ENCODE measurements at regions not wholly inside any gene's neighbourhood (a gene's known extent, or its start where the extent isn't known, plus 50 kb on each side); places are given as distances from the start of the nearest gene placed in this dataset.

- DNase-seq (ENCODE audit: low spot score) = no peak
- Histone ChIP-seq H3K4me3 (no peak overlapping the region), H3K27ac (ENCODE audit: low read depth) (no peak overlapping the region), H2AFZ (no peak overlapping the region), H3K9me2 (ENCODE audit: insufficient read depth) (peaks cover 7% of the 10 kb centered on the region; the same call in 1 of the 2 replicates), H3K4me1 (ENCODE audit: insufficient read depth) (no peaks in the 10 kb centered on the region), H3K36me3 (ENCODE audit: insufficient read depth) (no peaks in the 10 kb centered on the region), H3K4me2 (no peak overlapping the region), H3K27me3 (ENCODE audit: insufficient read depth) (no peaks in the 10 kb centered on the region), H3K79me2 (replicated peaks; ENCODE audit: insufficient read depth) (no peaks in the 10 kb centered on the region), H3F3A (replicated peaks; ENCODE audit: low read depth) (no peaks in the 10 kb centered on the region), H4K20me1 (replicated peaks; ENCODE audit: insufficient read depth) (no peaks in the 10 kb centered on the region)
- Mint-ChIP-seq H3K27ac (no peak overlapping the region), H3K4me1 (no peaks in the 10 kb centered on the region), H3K9me3 (no peaks in the 10 kb centered on the region), H3K36me3 (ENCODE audit: low read depth) (no peaks in the 10 kb centered on the region), H3K27me3 (ENCODE audit: insufficient read depth, low read depth, poor library complexity) (no peaks in the 10 kb centered on the region), H3K4me3 (no peak overlapping the region)
- no peak for ATAC-seq
- TF ChIP-seq JUNB (IDR thresholded peaks at IDR 0.05; ENCODE audit: unreplicated experiment) = no peak
- TF ChIP-seq ZNF462 (CRISPR knock-in tag; IDR thresholded peaks at IDR 0.05) = no peak
- no peak for TF ChIP-seq REST (IDR thresholded peaks at IDR 0.05; ENCODE audit: unreplicated experiment)
- TF ChIP-seq NANOG (IDR thresholded peaks at IDR 0.05; ENCODE audit: borderline replicate concordance) = no peak
- TF ChIP-seq ZNF331 (CRISPR knock-in tag; IDR thresholded peaks at IDR 0.05; ENCODE audit: low read depth) = no peak
- no peak for TF ChIP-seq POLR2AphosphoS5 (IDR thresholded peaks at IDR 0.05; ENCODE audit: low read depth)
- no peak for TF ChIP-seq CREB1 (CRISPR knock-in tag; IDR thresholded peaks at IDR 0.05; ENCODE audit: low read depth)
- TF ChIP-seq ETS1 (IDR thresholded peaks at IDR 0.05) = no peak
- no peak for TF ChIP-seq EZH2 (IDR thresholded peaks at IDR 0.05; ENCODE audit: low read depth, unreplicated experiment)
- TF ChIP-seq EZH2phosphoT487 (IDR thresholded peaks at IDR 0.05; ENCODE audit: unreplicated experiment) = no peak
- no peak for TF ChIP-seq CTCF (conservative IDR thresholded peaks at IDR 0.05; ENCODE audit: low read depth in 2 of 2)
- no peak for TF ChIP-seq STAT1 (IDR thresholded peaks at IDR 0.05; ENCODE audit: unreplicated experiment)
- no peak for TF ChIP-seq ZNF114 (CRISPR knock-in tag; IDR thresholded peaks at IDR 0.05)
Measured at GRCh38 chr7:119007236-119007635, 782.7 kb downstream of the ANKRD7 start.

Data from GM23338 (cell line).